Osteocyte (in vitro differentiated cells): ENCODE measurements at regions not wholly inside any gene's neighbourhood (a gene's known extent, or its start where the extent isn't known, plus 50 kb on each side); places are given as distances from the start of the nearest gene placed in this dataset.

ENCODE experiments used
- DNase-seq: peaks from one replicate; pipeline ENCODE4 v3.0.0; 2021; ENCODE audit warnings: mixed read lengths; ENCODE audit not compliant: unreplicated experiment; ENCODE audit errors: extremely low spot score
- H3K27ac Mint-ChIP-seq: one replicate; pipeline ENCODE4 v1.8.0; 2021; ENCODE audit warnings: mild to moderate bottlenecking, mixed read lengths; ENCODE audit not compliant: unreplicated experiment
- H3K27me3 Mint-ChIP-seq: one replicate; pipeline ENCODE4 v1.8.0; 2021; ENCODE audit warnings: mixed read lengths; ENCODE audit not compliant: unreplicated experiment
- H3K36me3 Mint-ChIP-seq: one replicate; pipeline ENCODE4 v1.8.0; 2021; ENCODE audit warnings: mixed read lengths; ENCODE audit not compliant: unreplicated experiment
- H3K4me1 Mint-ChIP-seq: one replicate; pipeline ENCODE4 v1.8.0; 2021; ENCODE audit warnings: mixed read lengths; ENCODE audit not compliant: unreplicated experiment
- H3K4me3 Mint-ChIP-seq: one replicate; pipeline ENCODE4 v1.8.0; 2021; ENCODE audit warnings: mild to moderate bottlenecking, moderate library complexity, mixed read lengths; ENCODE audit not compliant: unreplicated experiment
- H3K9me3 Mint-ChIP-seq: one replicate; pipeline ENCODE4 v1.8.0; 2021; ENCODE audit warnings: mixed read lengths; ENCODE audit not compliant: unreplicated experiment
- TF ChIP-seq, protein P1 (sequence below): fragments of 200-600 bp; sonication (generic); IDR thresholded peaks from 2 replicates; pipeline ENCODE4 v1.5.0; 2021; ENCODE audit warnings: antibody characterized with exemption, mild to moderate bottlenecking, moderate library complexity

DNA sequence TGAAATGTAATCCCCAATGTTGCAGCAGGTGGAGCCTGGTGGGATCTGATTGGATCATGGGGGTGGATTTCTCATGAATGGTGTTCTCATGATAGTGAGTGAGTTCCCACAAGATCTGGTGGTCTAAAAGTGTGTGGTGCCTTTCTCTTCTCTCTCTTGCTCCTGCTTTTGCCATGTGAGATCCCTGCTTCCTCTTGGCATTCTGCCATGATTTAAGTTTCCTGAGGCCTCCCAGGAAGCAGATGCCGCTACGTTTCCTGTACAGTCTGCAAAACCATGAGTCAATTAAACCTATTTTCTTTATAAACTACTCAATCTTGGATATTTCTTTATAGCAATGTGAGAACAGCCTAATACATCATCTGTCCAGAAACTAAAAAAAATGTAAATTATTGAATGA is 298.3 kb downstream of the MEX3B start:
- Mint-ChIP-seq H3K9me3 (no peaks in the 10 kb centered on the region), H3K4me3 (no peak overlapping the region), H3K4me1 (peaks cover 16% of the 10 kb centered on the region), H3K27me3 (peaks cover 2% of the 10 kb centered on the region), H3K36me3 (peaks cover 2% of the 10 kb centered on the region), H3K27ac (no peak overlapping the region)
- TF ChIP-seq, protein P1, sequence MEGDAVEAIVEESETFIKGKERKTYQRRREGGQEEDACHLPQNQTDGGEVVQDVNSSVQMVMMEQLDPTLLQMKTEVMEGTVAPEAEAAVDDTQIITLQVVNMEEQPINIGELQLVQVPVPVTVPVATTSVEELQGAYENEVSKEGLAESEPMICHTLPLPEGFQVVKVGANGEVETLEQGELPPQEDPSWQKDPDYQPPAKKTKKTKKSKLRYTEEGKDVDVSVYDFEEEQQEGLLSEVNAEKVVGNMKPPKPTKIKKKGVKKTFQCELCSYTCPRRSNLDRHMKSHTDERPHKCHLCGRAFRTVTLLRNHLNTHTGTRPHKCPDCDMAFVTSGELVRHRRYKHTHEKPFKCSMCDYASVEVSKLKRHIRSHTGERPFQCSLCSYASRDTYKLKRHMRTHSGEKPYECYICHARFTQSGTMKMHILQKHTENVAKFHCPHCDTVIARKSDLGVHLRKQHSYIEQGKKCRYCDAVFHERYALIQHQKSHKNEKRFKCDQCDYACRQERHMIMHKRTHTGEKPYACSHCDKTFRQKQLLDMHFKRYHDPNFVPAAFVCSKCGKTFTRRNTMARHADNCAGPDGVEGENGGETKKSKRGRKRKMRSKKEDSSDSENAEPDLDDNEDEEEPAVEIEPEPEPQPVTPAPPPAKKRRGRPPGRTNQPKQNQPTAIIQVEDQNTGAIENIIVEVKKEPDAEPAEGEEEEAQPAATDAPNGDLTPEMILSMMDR: no peak
- no peak for DNase-seq

DNA sequence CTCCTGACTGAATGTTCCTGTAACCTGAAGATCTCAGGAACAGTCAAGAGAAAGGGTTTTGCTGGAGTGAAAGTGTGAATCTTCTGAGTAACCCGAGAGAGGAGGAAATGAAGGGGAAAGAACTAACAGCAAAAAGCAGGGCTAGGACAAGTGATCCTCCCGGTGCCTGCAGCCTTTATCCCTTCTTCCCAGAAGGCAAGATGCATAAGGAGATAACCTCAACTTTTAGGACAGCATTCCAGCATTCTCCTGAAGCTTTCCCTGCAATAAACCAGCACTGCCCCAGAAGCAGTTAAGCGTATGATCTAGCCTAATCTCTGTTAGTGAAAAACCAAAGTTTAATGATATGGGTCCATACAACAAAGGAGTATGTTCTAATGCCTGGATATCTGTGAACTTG is 298.8 kb downstream of the MEX3B start:
- TF ChIP-seq, protein P1: no peak

DNA sequence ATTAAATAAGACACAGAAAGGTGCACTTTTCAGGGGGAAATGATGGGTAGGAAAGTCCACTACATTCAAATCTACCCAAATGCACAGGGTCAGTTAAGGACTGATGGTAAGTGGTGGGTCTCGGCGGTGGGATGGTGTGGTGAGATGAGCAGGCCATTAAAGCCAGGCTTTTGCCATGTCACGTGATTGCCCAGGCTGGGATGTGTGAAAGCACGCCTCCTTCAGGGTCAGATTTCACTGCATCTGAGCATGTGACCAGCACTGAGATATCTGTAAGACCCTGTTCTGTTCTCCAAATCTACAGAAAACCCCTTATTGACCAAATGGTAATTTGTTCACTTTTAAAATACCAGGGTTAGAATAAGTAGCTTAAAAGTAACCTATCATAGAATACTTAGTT is 301.5 kb downstream of the MEX3B start:
- no peak overlapping the region for H3K27ac Mint-ChIP-seq
- H3K27me3 Mint-ChIP-seq: peaks cover 2% of the 10 kb centered on the region
- H3K9me3 Mint-ChIP-seq: peaks cover 2% of the 10 kb centered on the region
- no peak overlapping the region for H3K4me3 Mint-ChIP-seq
- no peak for DNase-seq
- TF ChIP-seq, protein P1: no peak
- peaks cover 3% of the 10 kb centered on the region for H3K36me3 Mint-ChIP-seq
- peaks cover 18% of the 10 kb centered on the region for H3K4me1 Mint-ChIP-seq

More for the DNA sequence above, 298.8 kb downstream of the MEX3B start:
- DNase-seq: no peak
- no peaks in the 10 kb centered on the region for H3K9me3 Mint-ChIP-seq
- peaks cover 2% of the 10 kb centered on the region for H3K27me3 Mint-ChIP-seq
- peaks cover 12% of the 10 kb centered on the region for H3K4me1 Mint-ChIP-seq
- no peak overlapping the region for H3K27ac Mint-ChIP-seq
- H3K4me3 Mint-ChIP-seq: no peak overlapping the region
- peaks cover 2% of the 10 kb centered on the region for H3K36me3 Mint-ChIP-seq

DNA sequence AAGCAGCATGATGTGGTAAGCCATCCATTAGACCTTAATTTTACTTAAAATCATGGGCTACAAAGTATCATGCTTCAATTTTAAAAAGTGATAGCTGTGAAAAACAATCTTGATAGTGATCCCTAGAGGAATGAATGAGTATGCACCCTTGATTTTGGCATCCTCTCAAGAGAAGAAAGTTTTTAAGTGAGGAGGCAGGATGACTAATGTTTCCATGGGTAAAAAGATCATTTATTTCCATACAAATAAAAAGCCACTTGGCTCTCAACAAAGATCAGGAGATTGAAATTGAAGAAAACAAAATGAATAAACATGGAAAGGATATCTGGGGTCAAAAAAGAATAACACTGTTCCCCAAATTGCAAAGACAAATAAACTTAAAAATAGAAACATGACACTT is 305.4 kb downstream of the MEX3B start:
- Mint-ChIP-seq H3K27ac (no peak overlapping the region), H3K36me3 (peaks cover 3% of the 10 kb centered on the region), H3K4me3 (no peak overlapping the region), H3K27me3 (peaks cover 2% of the 10 kb centered on the region), H3K9me3 (peaks cover 8% of the 10 kb centered on the region), H3K4me1 (peaks cover 13% of the 10 kb centered on the region)
- no peak for DNase-seq
- TF ChIP-seq, protein P1: no peak

DNA sequence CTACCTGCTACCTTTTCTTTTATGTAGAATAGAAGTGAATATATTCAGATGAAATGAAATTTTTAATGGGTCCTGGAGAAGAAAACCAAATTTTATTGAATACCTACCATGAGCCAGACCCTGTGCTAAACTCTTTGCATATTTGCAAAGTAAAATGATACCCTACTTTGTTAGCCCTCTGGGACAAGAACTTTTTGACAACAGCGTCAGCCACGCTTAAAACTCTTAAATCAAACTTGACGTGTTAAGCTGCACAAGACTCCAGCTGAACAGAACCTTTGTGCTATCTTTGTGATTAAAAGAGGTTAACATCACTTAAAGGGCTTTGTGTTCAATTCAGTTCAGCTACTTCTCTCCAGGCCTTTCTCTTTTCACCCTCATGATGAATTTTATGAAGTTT is 316.5 kb downstream of the MEX3B start:
- Mint-ChIP-seq H3K4me1 (peaks cover 21% of the 10 kb centered on the region), H3K9me3 (peaks cover 10% of the 10 kb centered on the region), H3K36me3 (peaks cover 3% of the 10 kb centered on the region), H3K4me3 (no peak overlapping the region), H3K27ac (no peak overlapping the region), H3K27me3 (no peaks in the 10 kb centered on the region)
- TF ChIP-seq, protein P1: no peak
- DNase-seq: no peak
